Fibroblast of peridontal ligament (primary cell): ENCODE measurements at regions not wholly inside any gene's neighbourhood (a gene's known extent, or its start where the extent isn't known, plus 50 kb on each side); places are given as distances from the start of the nearest gene placed in this dataset.
"Not testable (repeated sequence)": the region's sequence is repeated elsewhere in the genome, so short reads cannot be mapped to it uniquely, and the experiment has no call there.

Experiments used
- DNase-seq: peaks from one replicate; pipeline ENCODE4 v3.0.0-alpha.2; 2010; ENCODE audit errors: extremely low read depth

DNA sequence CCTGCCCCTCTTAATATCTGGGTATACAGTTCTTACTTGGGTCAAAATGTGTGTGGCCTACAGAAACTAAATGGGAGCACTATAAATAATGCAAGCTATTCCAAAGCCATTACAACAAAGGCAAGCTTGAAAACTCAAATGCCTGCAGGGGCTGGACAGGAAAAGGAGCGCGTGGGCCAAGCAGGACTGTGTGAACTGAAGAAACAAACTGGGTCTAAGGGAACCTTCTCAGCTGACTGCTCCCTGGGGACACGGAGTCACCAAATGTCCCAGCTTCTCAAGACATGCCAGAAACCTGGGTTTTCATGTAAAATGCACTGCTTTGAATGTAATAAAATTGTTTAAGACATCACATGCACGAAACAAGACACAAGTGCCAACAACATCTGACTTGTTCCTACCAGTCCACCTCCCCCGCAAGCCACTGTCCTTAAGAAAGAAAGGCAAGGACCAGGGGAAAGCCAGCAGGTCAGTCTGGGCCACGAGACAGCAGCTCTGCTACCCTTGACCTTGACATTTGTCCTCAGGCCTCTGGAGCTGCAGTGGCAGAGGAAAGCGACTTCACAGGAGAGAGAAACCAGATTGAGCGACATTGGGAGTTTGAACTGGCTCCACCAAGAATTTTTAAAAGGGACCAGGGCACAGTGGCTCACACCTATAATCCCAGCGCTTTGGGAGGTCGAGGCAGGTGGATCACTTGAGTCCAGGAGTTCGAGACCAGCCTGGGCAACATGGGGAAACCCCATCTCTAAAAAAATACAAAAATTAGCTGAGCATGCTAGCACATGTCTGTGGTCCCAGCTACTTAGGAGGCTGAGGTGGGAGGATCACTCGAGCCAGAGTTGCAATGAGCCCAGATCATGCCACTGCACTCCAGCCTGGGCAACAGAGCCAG is 89.7 kb upstream of the SH3BP4 start:
- DNase-seq: no peak

DNA sequence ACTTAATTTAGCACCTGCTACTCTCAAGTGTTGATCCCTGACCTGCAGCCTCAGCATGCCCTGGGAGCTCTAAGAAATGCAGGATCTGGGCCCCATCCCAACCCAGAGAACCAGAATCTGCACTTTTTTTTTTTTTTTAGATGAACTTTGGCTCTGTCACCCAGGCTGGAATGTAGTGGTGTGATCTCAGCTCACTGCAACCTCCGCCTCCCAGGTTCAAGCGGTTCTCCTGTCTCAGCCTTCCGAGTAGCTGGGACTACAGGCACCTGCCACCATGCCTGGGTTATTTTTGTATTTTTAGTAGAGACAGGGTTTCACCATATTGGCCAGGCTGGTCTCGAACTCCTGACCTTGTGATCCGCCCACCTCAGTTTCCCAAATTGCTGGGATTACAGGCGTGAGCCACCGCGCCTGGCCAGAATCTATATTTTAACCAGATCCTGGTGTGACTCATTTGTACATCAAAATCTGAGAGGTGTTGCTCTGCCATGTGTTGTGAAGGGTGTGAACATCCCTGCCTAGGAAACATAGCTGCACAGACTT is 92.4 kb upstream of the SH3BP4 start:
- not testable (repeated sequence) for DNase-seq

DNA sequence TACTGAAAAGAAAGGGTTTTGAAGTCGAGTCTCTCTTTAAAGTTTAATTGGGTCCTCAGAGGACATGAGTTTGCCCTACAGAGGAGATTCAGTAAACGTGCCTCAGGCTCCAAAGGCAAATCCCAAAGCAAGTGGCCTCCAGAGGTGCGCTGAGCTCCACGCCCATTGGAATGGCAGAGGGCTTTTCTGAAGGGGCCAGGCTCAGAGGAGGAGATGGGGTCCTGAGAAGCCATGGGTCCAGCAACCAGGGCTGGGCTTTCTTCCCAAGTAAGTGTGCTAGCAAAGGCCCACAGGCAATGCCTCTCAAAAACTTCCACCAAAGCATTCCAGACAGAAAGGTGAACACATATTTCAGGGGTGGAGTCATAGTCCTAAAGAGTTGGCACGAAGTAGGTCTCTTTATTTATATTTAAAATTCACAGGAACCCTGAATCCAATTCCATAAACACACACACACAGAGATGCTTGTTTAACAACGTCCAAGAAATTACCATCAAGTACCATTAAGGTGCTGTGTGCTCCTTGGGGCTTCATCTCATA is 93.0 kb upstream of the SH3BP4 start:
- DNase-seq: no peak

DNA sequence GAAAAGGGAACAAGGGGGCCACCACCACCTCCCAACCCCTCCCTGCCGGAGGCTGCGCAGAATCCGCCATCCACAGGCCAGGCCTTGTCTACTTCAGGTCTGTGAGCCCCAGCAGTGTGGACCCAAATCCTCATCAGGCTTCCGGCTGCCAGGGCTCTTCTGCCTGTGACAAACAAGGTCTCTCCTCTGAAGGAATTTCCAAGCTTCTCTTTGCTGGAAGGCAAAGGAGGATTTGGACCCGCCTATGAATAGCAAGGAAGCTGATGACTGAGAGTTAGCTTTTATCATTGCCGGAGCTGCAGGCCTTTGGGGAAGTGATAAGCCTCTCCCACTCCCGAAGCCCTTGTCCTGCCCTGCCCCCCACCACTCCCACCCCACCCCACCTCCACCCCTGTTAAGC is 93.7 kb upstream of the SH3BP4 start:
- no peak for DNase-seq

DNA sequence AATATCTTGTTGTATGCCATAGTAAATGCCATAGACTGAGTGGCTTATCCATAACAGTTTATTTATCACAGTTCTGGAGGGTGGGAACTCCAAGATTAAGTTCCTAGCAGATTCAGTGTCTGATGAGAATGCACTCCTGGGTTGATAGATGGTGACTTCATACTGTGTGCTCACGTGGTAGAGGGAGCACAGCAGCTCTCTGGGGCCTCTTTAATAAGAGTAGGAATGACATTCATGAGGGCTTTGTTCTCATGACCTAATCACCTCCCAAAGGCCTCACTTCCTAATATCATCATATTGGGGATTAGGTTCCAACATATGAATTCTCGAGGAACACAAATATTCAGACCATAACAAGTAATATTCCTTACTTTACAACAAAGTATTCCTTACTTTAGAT is 98.1 kb upstream of the SH3BP4 start:
- DNase-seq: no peak

DNA sequence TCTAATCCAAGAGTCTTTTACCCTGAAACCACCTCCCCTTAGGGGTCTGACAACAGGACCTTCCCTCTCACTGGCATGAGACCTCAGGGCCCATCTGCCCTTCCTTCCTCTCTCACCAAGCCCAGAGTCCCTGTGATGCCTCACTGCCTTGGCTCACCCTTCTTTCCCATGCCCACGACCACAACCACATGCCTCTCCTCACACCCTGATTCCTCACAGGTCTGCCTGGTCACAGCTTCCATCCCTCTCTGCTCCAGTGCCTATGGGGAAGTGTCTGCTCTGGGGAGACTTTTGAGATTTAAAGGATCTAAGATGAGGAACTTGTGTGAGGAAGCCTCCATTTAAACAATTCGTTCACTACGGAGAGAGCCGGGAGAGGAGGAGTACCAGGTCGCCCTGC is 98.9 kb upstream of the SH3BP4 start:
- no peak for DNase-seq

DNA sequence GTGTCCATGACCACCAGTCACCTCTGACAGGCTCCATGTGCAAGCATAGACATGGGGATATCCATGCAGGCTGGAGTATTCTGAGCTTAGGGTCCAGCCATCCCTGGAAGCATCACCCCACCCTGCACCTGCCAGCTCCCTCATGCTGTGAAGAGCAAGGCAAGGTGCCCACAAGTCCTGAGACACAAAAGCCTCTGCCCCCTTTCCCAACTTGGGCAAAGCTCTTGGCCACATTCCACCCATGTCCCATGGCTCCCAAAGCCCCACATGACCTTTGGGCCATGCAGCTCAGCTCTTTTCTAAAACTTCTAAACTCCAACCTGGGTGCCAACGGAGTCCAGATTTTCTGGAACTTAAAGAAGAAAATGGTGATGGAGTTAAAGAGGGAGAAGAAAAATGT is 99.8 kb upstream of the SH3BP4 start:
- no peak for DNase-seq

DNA sequence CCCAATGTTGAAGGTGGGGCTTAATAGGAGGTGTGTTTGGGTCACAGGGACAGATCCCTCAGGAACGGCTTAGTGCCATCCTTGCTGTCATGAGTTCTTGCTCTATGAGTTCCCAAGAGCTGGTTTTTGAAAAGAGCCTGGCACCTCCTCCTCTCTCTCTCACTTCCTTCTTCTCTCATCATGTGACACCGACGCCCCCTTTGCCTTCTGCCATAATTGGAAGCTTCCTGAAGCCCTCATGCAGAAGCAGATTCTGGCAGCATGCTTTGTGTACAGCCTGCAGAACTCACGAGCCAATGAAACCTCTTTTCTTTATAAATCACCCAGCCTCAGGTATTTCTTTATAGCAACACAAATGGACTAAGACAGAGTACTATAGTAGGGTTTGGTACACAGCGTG is 100.4 kb upstream of the SH3BP4 start:
- DNase-seq: no peak

DNA sequence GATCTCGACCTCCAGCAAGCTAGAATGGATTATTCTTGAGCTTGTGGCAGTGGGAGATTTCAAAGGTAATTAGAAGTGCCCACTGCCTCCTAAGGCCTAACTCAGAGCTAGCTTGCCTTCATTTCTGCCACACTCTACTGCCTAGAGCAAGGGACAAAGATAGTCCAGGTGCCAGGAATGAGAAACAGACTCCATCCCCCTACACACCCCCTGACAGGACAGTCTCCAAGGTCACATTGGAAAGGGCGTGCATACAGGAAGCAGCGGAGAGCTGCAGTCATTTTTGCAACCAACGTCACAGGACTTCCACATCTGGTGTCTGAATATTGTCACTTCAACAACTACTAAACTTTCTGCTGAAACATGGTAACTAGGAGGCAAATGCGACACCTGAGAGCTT is 101.0 kb upstream of the SH3BP4 start:
- DNase-seq: no peak

DNA sequence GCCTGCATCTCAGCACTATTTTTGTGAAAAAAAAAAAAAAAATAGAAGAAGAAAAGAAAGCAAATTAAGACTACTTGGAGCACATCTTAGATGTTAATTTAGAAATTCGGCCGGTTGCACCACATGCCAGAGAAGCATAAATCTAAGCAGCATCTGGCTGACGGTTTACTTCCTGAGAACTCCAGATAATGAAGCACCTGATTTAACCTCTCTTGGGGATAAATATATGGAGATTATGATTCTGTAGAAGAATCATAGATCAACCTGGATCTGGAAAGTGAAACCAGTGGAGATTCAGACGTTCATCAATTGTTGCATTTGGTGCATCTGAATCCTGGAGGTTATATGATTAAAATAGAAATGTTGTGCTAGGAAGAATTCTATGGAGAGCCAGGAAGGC is 102.1 kb upstream of the SH3BP4 start:
- no peak for DNase-seq

DNA sequence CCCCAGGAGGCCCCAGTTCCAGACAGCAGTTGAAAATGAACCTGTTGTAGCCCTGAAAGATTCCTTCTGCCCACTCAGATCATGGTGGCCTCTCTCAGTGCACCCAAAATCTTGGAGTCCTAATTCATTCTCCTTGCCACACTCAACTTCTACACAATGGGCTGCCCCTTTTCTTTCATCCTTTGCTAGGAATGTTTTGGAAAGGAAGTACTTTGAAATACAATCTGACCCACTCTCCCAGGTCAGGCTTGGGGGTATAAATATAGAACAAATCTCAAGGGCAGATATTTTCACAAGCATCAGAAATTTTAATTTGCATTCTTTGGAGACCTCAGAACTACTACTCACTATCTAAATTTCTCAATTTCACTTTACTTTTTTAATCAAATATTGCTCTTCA is 103.2 kb upstream of the SH3BP4 start:
- no peak for DNase-seq

DNA sequence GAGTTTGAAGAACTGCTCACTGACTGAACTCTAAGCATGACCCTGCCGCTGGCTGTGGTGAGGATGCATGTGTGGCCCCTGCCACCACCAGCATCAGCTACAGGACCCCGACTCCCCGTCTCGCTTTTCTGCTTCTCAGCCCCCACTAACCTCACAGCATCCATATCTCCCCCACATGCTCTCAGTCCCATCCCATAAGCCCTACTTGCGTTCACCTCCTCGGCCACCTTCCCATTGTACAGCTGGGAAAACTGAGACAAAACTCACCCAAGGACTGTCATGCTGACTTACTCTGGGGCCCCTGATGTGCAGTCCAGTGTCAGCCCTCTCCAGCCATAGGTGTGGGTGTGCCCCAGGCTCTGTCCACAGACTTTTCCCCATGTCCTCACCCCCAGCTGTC is 104.2 kb upstream of the SH3BP4 start:
- DNase-seq: no peak

DNA sequence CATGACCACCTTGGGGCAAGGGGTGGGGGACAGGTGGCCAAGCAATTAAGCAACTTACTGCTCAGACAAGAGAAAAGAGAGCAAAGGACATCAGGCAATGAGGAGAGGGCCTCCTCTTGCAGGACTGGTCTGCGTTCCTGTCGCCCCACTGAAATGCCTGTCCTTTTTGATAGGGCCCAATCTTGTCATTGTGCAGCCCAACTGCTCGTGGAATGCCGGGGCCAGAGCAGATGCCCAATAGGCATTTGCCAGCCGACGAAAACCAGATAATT is 104.5 kb upstream of the SH3BP4 start:
- no peak for DNase-seq

DNA sequence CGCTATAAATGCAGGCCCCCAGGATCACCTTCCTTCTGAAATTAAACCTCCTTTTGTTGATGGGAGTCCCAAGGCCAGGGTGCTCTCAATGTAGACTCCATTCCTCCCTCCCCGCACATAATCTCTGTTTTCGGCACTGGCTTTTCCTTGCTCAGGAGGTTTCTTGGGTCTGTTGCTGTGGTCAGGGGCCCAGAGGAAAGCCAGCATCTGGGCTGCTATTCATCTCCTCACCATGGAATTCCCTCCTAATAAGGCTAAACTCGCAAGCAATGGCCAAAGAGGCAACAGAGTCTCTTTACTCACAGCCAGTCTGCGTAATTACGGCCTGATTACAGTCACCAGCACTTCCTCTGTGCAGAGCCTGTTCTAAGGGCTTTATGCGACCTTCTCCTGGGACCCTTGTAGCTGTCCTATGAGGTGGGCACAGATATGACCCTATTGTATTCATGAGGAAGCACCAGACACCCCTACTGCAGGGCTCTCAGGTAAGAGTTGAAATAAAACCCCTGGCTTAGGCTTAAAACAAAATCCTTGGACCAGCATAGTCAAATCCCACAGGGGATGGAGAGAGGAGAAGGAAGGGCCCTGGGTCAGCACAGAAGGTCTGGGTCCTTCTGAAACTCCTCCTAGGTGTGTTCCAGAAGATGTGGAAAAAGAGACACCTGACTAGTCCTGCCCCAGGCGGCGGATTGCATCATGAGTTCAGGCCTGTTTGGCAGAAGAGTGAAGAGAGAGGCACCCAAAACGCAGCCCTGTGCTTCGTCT is 105.0 kb upstream of the SH3BP4 start:
- DNase-seq: no peak

DNA sequence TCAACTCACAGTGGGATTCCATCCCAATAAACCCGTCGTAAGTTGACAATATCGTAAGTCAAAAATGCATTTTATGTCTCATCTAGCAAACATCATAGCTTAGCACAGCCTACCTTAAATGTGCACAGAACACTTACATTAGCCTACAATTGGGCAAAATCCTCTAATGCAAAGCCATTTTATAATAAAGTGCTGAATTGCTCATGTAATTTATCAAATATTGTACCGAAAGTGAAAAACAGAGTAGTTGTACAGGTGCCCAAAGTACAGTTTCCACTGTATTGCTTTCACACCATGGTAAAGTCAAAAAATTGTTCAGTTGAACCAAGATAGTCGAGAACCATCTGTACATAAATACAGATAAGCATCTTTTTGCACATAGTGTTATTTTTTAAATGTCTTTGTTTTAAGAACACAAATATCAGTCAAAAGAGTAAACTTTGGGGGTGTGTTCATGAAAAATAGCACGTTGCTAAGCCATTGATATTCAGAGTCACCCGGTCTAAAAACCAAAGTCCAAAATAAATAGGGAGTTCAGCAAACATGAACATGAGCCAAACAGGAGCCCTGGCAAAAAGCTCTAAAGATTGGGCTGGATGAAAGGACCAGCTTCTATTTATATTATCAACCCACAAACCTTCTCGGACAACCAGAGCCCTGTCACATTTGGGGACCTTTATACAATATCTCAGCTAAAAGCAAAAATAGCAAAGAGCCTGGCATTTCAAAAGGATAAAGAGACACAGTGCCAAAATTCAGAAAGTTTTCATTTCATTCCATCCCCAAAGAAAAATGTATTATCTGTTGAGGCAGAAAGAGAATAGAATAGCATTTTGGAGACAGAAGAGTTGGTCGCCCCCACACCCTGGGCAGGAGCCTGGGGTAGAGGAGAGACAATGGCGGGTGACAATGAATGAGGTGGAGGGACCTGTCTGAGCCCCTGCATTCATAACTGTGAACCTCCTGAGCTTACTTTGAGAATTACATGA is 105.9 kb upstream of the SH3BP4 start:
- DNase-seq: no peak

DNA sequence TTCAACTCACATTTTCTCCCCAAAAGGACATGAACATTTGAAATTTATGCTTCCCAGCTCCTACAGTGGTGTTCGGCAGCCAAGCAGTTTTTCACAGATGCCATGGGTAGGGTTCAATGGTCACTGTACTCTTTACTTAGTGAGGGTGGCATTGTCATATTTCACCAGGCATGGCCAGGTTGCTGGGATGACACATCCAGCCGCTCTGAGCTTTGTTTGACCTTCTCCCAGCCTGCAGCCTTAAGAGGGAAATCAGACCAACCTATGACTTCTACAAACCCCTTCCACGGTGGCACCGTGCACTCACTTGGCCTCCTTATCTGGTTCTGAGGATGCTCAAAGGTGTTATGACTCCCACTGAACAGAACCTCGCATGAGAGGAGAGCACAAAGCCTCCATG is 108.4 kb upstream of the SH3BP4 start:
- DNase-seq: no peak

DNA sequence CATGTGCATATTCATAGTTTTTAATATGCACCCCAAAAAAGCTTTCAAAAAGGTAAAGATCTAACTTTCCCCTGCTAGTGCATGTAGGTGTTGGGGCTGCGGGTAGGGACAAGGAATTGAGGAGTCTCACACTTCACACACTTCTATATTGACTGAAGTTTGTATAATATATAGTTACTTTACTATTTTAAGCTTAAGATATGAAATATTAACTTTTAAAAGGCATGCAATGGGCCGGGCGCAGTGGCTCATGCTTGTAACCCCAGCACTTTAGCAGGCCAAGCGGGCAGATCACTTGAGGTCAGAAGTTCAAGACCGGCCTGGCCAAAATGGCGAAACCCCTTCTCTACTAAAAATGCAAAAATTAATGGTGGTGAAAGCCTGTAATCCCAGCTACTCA is 109.1 kb upstream of the SH3BP4 start:
- no peak for DNase-seq

DNA sequence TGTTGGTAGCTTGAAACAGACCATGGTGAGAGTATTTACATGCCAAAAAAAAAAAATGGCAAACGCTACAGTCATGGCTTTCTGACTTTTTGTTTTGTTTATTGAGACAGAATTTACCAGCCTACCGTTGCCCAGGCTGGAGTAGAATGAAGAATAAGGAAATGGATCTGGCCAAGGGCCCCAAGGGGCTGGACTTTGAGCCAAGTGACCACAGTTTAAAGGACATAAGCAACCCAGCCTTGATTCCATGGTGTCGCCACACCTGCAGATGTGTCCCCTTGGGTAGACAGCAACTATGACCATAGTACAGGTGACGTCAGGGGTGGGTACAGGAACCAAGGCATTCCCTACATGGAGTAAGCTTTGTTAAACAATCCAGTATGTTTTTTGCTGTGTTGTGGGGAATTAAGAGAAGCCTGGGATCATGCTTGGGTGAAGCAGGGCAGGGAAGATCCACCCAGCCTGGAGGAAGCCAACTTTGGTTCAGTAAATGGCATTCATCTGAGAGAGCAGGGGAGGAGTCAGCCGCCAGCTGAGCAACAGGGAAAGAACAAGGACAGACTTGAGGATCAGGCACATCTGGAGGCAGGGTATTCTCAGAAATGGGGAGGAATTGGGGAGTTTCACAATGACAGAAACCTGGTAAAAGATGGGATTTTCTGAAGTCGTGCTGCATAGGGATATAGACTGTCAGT is 110.3 kb upstream of the SH3BP4 start:
- peak; percentile 16 for DNase-seq

DNA sequence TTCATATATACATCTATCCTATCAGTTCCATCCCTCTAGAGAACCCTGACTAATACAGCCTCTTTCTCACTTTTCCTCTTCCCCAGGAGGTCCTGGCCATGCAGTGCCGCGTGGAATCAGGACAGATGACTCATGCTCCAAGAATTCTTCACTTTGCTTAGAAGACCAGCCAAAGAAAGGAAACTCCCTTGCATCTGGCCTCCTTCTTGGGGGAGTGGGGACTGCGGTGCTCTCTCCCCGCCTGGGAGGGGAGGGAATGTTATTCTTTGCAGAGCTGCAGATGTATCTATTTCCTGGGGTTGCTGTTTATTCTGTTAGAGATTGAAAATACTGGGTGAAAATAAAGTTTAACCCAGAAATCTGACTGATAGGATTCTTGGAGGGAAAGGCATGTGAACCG is 111.5 kb upstream of the SH3BP4 start:
- peak; percentile 91 for DNase-seq

DNA sequence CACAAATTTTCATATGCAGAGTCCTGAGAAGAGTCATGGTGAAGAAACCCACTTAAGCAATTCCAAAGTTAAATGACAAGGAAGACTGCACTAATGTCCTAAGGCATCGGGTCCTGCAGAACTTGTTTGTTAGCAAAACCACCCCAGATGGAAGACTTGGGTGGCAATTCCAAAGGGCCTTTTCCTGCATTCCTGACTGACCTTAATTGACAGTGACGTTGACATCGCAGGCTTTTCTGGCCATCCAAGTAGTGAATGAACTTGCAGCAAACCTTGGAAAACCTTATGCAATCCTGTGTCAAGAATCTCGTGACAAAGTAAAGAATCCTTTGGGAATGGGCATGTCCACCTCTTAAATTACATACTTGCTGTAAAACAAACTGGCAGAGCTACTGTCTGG is 112.5 kb upstream of the SH3BP4 start:
- peak; percentile 6 for DNase-seq

DNA sequence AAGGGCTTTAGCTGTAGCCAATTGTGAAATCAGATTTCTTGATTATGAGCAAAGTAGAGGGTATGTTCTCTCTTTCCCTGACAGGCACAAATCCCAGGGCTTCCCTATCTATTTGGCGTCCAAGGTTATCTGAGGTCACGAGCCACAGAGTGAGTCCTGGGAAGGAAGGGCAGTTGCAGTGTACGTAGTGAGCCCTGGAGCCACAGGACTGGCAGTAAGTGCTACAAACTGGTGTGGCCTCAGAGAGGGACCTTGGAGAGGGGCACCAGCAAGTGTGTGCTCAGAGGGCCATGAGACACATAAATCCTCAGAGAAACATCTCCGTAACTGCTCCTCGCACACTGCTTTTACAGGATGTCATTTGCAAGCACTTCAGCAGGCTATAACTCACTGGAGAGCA is 115.5 kb upstream of the SH3BP4 start:
- no peak for DNase-seq
